ENCODE measurements at regions not wholly inside any gene's neighbourhood (a gene's known extent, or its start where the extent isn't known, plus 50 kb on each side); places are given as distances from the start of the nearest gene placed in this dataset.

DNA sequence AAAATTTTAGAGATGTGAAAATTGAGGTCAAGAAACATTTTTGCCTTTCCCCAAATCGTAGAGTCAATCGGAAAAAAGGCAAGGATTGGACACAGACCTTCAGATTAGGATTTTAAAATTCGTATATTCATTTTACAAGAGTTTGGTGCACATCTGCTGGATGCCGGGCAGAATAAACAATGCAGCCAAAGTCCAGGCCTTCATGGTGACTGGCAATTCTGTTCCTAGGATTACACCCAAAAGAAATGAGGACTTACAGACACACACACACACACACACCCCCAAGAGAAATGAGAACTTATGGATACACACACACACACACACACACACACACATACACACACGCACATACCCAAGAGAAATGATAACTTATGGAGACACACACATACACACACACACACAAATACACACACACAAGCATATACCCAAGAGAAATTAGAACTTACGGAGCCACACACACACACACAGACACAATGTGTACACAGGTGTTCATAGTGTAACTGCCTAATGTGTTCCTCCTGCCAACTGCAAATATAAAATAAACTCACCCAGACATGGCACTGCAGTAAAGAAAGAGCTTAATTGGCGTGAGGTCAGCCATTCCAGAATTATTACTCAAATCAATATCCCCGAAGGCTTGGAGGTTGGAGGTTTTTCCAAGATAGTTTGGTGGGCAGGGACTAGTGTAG is 165.7 kb upstream of the STS start:
- TF ChIP-seq, protein P1, sequence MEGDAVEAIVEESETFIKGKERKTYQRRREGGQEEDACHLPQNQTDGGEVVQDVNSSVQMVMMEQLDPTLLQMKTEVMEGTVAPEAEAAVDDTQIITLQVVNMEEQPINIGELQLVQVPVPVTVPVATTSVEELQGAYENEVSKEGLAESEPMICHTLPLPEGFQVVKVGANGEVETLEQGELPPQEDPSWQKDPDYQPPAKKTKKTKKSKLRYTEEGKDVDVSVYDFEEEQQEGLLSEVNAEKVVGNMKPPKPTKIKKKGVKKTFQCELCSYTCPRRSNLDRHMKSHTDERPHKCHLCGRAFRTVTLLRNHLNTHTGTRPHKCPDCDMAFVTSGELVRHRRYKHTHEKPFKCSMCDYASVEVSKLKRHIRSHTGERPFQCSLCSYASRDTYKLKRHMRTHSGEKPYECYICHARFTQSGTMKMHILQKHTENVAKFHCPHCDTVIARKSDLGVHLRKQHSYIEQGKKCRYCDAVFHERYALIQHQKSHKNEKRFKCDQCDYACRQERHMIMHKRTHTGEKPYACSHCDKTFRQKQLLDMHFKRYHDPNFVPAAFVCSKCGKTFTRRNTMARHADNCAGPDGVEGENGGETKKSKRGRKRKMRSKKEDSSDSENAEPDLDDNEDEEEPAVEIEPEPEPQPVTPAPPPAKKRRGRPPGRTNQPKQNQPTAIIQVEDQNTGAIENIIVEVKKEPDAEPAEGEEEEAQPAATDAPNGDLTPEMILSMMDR (IDR thresholded peaks at IDR 0.05): no peak
- TF ChIP-seq POLR2AphosphoS5 (IDR thresholded peaks at IDR 0.05) (no peak), POLR2A (IDR thresholded peaks at IDR 0.05) (no peak)
